ENCODE measurements at regions not wholly inside any gene's neighbourhood (a gene's known extent, or its start where the extent isn't known, plus 50 kb on each side); places are given as distances from the start of the nearest gene placed in this dataset.

DNA sequence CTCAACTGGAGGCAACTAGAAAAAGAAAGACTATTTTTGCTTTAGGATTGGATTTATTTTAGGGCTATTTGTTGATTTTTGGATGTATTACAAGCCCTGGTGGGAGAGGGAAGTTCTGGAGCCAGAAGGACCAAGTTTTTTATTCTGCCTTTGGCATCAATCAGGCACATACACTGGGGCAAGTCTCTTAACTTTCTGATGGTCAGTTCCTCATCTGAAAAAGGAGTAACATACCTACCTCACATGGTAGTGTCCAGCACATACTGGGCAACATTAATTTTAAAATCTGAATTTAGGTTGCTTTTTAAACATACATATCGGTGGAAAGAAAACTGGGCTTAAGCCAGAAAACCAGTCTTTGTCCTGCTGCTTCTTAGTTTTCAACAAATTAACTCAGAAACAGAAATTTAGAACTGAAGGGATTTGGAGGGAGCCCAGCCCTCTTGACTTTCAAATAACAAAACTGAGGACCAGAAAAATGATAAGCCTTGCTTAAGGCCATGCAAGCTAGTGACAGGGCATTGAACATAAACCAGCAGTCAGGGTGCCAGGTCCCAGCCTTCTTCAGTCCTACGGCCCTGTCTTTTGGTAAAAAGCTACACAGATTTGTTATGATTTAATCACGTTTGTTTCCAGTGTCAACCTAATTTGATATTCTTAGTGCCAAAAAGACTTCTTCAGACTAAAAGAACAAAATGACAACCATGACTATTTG is 90.2 kb upstream of the SLC38A2 start:
- no peak for DNase-seq

DNA sequence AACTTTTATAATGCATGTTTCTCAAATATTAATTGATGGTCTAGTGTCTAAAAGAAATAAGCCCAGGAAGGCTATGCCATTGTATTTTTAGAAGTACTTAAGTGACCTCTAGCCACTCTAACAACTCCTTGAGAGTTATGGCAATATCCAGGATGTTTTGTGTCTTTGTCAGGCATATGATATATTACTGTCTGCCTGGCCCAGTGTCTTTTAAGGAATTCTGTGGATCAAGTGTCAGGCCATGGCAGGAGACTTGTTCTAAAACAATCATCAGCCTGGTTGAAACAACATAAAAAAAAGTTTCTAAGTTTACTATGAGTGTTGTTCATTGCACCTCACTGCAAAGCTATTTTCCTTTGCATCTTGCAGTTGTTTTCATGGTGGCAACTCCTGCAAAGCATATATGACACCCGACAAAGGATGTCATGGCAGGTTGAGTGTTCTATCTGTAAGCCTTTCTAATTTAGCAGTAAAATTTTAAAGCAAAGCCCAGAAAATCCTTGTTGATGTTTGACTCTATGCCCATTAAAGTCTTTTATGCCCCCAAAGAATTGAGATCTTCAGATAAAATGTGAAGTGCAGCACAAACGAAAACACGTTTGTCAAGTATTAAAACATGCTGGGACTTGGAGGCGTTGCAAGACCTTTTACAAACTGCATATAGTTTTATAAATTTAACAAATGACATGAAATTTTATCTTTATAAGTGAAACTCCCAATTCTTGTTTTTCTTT is 89.5 kb upstream of the SLC38A2 start:
- DNase-seq: no peak

DNA sequence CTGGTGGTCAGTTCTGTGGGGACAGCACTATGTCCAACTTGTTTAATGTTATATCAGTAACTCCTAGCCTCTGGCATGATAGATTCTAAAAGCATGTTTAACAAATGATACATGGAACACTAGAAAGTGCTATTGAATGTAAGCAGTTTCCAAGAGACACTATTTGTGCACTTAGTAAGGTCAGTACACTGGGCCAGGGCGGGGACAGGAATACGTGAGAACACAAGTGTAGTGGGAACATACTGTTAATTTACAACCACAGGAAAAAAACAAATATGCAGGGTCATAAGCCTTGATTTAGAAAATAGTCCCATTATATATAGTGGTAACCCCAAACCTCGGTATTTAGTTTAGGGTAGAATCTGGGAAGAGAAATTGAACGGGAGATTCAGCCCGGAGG is 88.9 kb upstream of the SLC38A2 start:
- DNase-seq: no peak

DNA sequence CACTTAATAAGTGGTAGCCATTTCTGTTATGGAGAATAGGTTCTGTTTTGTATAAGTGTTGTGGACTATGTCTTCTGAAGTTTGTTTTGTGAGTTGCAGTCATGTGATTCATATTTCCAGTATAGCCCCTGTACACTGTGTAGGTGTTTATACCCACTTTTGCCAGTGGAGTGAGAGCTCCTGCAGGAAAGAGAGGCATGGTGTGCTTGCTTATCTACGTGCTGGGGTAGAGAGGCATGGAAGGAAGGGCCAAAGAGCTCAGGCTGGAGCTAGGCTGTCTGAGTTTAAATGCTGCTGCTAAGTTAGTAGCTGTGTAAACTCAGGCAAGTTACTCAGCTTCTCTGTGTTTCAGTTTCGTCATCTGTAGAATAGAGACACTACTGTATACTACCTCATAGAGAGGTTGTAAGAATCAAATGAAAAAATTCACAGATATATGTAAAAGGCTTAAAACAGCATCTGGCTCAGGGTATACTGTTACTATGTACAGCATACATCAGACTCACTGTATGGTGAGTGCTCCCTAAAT is 88.2 kb upstream of the SLC38A2 start:
- no peak for DNase-seq

DNA sequence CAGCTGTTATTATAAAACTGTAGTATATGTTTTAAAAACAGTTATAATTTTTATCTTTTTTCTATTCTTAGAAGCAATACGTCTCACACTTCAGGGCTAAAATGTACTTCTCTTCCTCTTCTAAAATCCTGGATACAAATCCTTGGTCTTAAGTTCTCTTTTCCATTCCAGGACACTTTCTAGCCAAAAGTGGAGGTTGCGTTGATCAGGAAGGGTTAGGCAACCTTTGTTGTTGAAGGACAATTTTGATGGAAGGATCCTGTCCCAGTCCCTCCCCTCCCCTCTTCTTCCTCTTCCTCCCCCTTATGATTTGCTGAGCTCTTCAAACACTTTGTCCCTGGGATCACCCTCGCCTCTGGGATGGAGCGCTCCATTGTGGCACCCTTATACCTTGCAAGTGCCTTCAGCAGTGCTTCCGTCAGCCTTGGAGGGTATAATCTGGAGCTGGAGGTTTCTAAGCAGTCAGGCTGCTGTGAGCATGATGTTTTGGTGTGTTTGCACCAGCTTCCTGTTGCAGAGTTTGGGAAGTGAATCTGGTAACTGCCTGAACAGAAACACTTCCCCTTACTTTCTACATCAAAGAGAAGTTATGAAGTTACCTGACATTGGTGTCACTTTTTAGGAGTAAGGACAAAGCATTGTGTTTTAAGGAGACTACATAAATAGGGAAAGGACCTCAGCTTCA is 87.4 kb upstream of the SLC38A2 start:
- no peak for DNase-seq

DNA sequence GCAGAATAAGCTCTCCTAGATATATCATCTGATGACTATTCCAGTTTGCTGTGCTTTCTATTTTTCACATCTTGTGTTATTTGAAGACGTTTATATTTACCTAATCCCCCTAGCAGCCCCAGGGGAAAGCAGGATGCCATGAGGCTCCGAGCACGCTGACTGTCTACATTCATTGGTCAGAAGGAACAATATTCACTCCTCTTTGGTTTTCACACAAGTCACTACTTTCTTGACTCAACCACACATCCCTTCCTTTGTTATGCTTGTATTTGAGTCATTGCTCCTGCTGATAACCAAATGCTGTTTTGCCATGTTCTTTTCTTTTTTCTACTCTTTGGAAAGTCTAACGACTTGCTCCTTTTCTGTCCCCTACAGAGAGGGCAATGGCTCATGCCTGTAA is 86.5 kb upstream of the SLC38A2 start:
- DNase-seq: no peak

DNA sequence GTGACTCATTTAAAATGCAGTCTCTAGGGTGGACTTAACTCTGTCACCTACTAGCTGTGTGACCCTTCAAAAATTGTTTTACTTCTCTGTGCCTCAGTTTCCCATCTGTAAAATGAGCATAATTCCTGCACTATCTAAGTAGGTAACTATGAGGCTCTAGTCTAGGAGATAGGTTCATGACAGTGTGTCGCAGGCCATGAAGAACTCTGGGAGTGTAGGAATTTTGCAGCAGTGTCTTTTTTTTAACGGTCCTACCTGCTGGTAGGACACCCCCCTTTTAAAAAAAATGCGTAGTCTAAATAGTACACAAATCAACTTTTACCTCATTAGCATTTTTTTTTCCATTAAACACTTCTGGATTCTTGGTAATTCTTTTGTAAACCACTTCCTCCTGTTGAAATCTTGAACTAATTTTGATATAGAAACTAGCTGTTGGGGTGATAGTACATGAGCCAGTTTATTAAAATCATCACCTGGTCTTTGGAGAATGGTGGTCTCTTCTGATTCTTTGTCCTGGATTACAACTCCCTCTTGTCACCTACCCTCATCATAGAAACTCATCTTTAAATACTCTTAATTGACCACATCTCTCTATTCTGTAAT is 86.0 kb upstream of the SLC38A2 start:
- no peak for DNase-seq

DNA sequence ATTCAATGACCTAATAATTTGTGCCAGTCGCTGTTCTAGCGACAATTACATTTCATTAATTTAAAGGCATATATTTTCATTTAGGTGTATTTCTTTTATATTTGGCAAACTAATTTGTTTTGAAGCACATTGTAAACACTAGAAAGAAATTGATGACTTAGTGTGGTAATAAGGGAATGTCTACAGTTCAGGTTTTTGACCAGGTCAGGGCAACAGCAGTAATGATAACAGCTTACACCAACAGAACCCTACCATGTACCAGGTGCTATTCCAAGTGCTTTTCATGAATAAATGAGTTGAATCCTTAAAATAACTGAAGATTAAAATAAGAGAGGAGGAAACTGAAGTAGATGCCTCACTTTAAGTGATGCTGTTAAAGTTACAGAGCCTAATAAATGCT is 85.4 kb upstream of the SLC38A2 start:
- DNase-seq: no peak

DNA sequence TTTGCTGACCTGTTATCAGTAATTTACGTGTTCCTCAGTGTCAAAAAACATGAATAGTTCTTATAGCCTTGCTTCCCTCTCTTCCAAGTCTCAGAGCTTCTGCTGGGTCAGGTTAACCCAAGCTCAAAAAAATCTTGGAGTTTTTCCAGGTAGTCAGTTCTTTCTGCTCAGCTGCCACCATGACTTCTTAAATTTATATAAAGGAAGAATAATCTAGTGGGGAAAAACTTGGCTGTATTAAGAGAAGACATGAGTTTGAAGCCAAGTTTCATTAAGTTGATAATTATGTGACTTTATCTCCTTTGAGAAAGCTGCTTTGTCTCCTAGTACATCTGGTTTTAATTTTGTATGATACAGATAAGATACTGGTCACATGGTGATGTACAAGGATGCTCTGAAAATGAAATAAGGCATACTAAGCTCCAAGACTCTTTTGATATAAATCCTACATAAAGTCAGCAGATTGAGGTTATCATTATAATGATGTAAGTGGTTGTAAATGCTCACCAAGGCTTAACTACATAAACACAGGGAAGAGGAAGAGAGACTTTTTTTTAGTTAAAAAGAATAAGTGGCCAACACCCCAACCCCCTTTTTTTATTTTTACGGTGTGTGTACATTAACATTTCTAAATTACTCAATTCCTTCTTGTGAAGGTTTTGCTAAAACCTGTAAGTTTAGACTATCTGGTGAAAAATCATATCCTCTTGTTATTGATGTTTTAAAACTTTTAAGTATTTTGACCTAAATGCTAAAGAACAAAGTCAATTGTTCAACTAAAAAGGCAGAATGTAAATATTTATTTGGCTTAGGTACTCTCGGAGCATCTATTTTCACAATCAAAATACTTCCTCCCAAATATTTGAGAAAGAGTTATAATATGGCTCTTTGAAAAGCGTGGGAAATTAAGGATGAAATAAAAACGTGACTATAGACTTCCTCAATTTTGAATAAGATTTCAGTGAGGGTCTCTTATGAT is 84.1 kb upstream of the SLC38A2 start:
- no peak for DNase-seq

DNA sequence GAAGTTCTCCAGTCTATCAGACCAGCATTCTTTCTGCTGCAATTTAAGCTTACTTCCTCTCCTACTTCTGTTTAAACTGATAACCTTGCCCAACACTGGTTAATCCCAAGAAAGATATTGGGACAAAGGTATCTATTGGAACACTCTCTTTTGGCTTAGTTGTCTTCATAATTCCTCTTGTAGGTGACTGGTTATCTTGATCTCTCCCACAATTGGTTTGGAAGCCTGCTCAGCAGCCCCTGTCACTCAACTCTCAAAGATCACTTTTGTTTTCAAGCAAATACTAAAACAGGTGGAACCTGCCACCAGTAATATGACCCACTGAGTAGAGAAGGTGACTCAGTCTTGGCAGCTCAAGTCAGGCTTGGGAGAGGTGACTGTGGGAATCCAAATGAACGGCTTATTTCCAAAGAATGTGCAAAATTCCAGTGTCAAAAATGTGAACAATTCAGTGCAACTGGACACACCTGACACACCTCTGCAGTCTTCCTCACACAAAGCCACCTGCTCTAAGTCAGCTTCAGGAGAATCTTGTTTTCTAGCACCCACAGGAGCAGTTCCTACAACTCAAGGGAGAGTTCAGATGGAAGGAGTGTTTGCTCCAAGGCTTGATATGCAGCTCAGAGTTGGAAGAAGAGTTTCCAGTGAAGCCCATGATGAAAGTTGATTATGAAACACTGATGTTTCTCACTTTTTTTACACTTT is 83.2 kb upstream of the SLC38A2 start:
- no peak for DNase-seq

DNA sequence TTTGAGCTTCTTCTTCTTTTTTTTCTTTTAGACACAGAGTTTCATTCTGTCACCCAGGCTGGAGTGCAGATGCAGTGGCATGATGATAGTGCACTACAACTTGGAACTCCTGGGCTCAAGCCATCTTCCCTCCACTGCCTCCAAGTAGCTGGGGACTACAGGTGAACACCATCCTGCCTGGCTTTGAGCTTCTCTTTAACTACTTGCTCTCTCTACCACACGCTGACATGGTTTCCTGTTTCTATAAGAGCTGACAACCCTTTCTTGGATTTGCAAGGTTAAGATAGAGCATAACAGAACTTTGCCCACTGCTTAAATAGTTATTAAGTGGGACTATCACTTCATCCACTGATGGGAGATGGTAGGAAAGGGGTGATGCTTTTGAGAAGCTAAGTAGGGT is 82.4 kb upstream of the SLC38A2 start:
- no peak for DNase-seq

DNA sequence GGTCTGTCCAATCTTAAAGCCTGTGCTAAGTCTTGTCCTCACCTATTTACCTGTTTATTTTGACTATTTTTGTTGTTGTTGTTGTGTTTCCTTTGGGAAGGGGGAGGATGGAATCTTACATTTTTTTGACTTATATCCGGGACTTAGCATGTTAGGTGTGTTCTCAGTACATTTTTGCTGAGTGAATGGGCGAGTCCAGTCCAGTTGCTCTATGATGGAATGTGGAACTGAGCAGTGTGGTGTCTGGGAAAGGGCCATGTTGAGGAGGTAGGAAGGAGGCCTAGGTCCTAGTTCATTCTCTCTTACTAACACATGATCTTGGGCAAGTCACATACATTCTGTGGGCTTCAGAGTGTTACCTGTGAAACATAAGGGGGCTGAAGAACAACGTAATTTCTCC is 80.9 kb upstream of the SLC38A2 start:
- no peak for DNase-seq

DNA sequence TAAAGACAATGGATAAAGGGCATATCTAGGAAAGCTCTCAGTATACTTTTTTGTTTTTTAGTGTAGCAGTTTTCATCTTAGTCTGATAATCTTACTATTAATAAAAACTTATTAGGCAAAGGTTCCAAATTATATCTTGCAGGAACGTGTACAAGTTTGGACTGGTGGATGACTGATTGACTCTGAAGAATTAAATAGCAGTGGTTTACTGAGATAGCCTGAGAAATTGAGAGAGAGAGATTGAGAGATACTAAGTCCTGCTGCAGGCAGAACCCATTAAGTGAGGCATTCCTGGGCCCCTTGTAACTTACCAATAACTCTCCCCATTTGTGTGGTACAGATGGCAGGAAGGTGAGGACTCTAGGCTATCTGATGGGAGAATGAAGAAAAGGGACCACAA is 80.2 kb upstream of the SLC38A2 start:
- DNase-seq: no peak

DNA sequence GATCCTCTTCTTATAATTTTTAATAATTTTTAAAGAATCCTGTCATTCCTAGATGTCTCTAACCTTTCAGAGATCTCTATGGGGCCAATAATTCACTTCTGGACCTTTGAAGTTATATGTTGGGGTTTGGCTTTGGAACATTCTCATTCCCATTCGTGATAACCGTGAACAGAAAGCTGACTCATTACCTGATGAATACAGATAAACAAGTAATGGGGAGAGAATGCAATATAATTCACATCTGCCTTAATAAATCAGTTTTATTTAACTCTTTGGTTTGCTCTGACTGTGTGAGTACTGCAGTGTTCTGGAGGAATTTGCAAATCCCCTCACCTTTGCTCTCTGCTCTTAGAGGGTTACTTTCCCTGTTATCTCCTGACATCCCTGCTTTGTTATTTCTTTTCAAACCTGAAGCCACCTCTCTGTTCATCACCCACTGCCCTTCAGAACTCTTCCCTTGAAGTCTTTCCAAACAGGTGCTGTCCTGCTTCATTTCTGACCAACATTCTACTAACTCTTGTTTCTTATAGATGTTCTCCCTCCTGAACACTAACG is 79.6 kb upstream of the SLC38A2 start:
- DNase-seq: no peak

DNA sequence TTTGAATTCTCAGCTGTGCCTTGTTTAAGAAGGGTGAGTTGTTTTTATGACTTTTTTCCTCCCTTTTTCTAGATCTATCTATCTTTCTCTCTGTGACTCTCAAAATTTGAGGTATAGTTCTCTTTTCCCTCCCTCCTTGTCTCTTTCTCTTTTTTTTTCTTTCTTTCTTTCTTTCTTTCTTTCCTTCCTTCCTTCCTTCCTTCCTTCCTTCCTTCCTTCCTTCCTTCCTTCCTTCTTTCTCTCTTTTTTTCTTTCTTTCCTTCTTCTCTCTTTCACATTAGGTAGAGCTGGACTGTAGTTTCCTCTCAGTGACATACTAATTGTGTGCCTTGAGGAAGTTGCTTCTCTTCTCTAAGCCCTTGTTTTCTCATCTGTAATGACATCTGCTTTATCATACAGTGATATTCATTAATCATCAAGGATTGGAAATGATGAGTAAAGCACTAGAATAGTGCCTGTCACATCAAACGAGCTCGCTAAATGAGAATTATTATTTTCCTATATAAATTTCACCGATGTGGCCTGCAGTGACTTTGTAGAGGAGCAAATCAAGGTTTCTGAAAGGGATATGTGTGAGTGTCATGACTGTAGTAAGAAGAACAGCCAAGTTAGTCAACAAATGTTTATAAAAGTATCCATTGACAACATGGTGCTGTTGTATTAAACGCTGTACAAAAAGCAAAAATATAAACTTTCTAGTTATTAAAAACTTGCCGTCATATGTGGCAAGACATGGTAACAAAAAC is 78.9 kb upstream of the SLC38A2 start:
- DNase-seq: no peak

DNA sequence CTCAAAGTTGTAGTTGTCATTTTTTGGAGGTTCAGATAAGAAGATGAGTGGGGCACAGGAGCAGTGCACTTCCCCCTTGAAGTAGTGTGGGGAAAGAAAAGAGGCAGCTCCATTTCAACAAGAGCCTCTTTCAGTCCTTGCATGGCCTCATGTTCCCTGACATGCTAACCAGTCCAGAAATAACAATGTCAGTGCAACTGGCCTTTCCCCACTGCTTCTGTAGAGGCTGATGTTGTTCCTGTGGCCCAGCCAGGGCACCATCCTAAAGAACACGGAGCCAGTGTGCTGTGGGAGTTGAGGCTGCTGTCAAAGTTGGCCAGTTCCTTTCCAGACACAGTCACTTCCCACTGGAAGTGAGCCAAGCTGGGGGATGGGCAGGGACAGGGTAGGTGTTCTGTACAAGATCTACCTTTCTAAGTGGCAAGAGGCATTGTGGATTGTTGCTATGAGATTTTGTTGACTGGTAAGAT is 77.7 kb upstream of the SLC38A2 start:
- DNase-seq: no peak

DNA sequence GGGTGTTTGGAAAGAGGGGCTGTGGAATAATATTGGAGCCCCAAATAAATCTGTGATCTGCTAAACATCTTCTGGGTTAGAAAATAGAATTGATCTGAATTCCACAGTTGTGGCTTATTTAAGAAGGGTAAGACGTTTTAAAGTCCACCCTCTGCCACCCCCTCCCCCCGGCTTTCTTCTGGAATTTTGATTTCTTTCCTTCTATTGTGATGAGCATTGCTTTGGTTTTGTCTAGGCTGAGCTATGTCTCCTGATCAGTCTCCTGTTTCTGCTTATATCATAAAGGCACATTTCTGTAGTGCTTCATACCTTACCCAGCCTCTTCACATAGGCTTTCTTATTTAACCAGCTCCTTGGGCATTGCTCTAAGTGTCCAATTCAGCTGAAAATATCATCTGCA is 77.3 kb upstream of the SLC38A2 start:
- DNase-seq: no peak

DNA sequence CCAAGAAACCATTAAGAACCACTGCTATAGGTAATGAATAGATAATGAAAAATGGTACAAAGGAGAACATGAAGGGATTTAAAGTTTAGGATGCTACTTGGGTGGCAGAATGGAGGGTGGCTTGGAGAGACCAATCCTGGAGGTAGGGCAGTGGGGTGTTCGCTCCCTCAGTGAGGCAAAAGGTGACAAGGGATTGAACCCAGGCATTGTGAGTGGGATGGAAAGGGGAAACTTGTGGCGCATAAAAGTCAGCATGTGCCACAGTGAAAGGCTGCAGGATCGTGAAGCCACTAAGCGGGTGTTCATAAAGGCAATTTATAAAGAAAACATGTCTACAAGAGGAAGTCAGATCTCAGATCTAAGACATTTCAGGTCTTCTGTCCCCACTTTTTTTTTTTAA is 76.7 kb upstream of the SLC38A2 start:
- DNase-seq: no peak

DNA sequence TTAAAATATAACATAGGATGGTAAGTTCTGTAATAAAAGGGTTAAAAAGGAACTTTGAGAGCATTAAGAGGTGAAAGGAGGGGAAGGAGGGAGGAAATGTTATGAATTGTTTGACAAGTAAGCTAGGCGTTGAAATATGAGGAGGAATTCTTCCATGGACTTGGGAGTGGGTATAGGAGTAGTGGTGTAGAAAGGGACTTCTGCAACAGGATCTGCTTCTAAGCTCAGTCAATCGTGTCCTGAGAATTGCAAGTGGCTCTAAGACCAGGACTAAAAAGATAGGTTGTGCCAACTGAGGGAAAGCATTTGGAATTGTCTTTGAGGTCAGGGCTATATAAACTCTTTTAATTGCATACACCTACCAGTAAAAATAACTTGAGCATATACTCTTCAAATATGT is 74.1 kb upstream of the SLC38A2 start:
- DNase-seq: no peak

DNA sequence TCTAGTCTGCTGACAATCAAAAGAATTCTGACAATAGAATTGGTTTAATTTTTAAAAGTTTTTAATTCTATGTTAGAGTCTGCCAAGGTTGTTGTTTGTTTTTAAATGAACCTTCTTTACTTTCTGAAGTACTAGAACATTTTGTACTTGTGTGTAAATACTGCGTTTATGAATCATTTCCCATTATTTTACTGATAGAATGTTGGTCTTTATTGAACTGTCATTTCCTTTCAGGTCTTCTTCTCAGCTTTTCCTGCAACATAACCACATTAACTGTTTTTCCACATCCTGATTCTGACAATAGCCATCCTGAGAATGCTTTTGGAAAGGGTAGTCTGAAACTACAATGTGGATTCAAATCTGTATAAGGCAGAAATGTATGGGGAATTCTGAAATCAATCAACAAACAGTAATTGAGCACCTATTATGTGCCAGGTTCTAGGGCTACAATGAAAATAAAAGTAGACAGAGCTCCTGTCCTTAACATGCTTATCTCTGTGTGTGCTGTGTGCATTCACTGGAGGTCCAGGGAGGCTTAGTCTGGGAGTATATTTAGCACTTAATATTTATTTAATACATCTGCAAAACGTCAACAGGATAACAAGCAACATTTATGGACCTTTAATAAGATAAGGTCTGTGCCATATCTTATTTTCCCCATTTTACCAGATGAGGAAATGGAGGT is 73.1 kb upstream of the SLC38A2 start:
- DNase-seq: no peak

All from NCI-H748 treated with DMSO at 0.1 percent for 48 hours (cell line).